IMR-90 (cell line): ENCODE measurements at regions not wholly inside any gene's neighbourhood (a gene's known extent, or its start where the extent isn't known, plus 50 kb on each side); places are given as distances from the start of the nearest gene placed in this dataset.

Experiments
- ATAC-seq: fragments of 200-7000 bp; cut with Tn5 transposase; 2 replicates; pipeline ENCODE4 v1.9.1; 2020; ENCODE audit warnings: low read depth, mild to moderate bottlenecking, moderate library complexity
- BruUV-seq: library from RNA; stranded (reverse); fragments of 400-500 nt; replicated peaks from 2 replicates; lab custom pipeline; 2021; lab: Mats Ljungman, UMichigan
- CTCF ChIA-PET: fragments of 300-600 bp; formaldehyde crosslinking; extraction: SDS; loops from one replicate; lab custom pipeline; 2021; ENCODE audit warnings: antibody characterized with exemption; lab: Yijun Ruan, JAX
- POLR2A ChIA-PET: fragments of 300-600 bp; sonication (Branson Sonifier 250); formaldehyde crosslinking; loops from one replicate; lab custom pipeline; 2022; ENCODE audit warnings: antibody characterized with exemption; ENCODE audit not compliant: unreplicated experiment; lab: Charles Lee
- DNase-seq: peaks from one replicate; pipeline ENCODE4 v3.0.0; 2013
- H2AFZ ChIP-seq: replicated peaks from 2 replicates; pipeline ENCODE3; 2013; ENCODE audit warnings: low read length, mild to moderate bottlenecking; ENCODE audit not compliant: poor library complexity
- H2AK5ac ChIP-seq: 2 replicates; pipeline ENCODE4 v1.6.1; 2013; ENCODE audit warnings: low read depth, low read length, inconsistent platforms
- H2AK9ac ChIP-seq: replicated peaks from 2 replicates; pipeline ENCODE3; 2013; ENCODE audit warnings: mild to moderate bottlenecking, low read depth, low read length, moderate library complexity; ENCODE audit not compliant: poor library complexity
- H2BK120ac ChIP-seq: 2 replicates; pipeline ENCODE4 v1.6.1; 2013; ENCODE audit warnings: low read depth, low read length, inconsistent platforms
- H2BK15ac ChIP-seq: 3 replicates; pipeline ENCODE4 v1.6.1; 2013; ENCODE audit warnings: low read depth, low read length, inconsistent platforms
- H2BK20ac ChIP-seq: 2 replicates; pipeline ENCODE4 v1.6.1; 2013; ENCODE audit warnings: low read depth, mild to moderate bottlenecking, inconsistent platforms, low read length, moderate library complexity
- H2BK5ac ChIP-seq: 2 replicates; pipeline ENCODE4 v1.6.1; 2013; ENCODE audit warnings: mild to moderate bottlenecking, low read depth, low read length, inconsistent platforms; ENCODE audit not compliant: poor library complexity, severe bottlenecking
- H3K14ac ChIP-seq: replicated peaks from 2 replicates; pipeline ENCODE4 v1.6.1; 2013; ENCODE audit warnings: low read depth, low read length, inconsistent platforms
- H3K18ac ChIP-seq: 2 replicates; pipeline ENCODE4 v1.6.1; 2013; ENCODE audit warnings: low read depth, low read length, control low read depth
- H3K23ac ChIP-seq: 2 replicates; pipeline ENCODE4 v1.6.1; 2013; ENCODE audit warnings: low read depth, low read length, inconsistent platforms
- H3K27ac ChIP-seq: 2 replicates; pipeline ENCODE4 v1.5.1; 2013; ENCODE audit warnings: mild to moderate bottlenecking, control low read depth, low read length; ENCODE audit not compliant: insufficient read depth
- H3K27me3 ChIP-seq: 2 replicates; pipeline ENCODE4 v1.6.1; 2013; ENCODE audit warnings: low read length; ENCODE audit not compliant: control insufficient read depth, insufficient read depth
- H3K36me3 ChIP-seq: 2 replicates; pipeline ENCODE4 v1.6.1; 2013; ENCODE audit warnings: low read length, mixed read lengths; ENCODE audit not compliant: control insufficient read depth, insufficient read depth
- H3K4ac ChIP-seq: 2 replicates; pipeline ENCODE4 v1.6.1; 2013; ENCODE audit warnings: low read depth, low read length, inconsistent platforms
- H3K4me1 ChIP-seq: 2 replicates; pipeline ENCODE4 v1.6.1; 2013; ENCODE audit warnings: low read length, mixed read lengths; ENCODE audit not compliant: control insufficient read depth, insufficient read depth
- H3K4me2 ChIP-seq: 2 replicates; pipeline ENCODE4 v1.6.1; 2013; ENCODE audit warnings: low read depth, mild to moderate bottlenecking, control low read depth, low read length, moderate library complexity
- H3K4me3 ChIP-seq: 2 replicates; pipeline ENCODE4 v1.5.1; 2013; ENCODE audit warnings: low read depth, mild to moderate bottlenecking, control low read depth, low read length, moderate library complexity; ENCODE audit not compliant: insufficient read depth
- H3K56ac ChIP-seq: 2 replicates; pipeline ENCODE4 v1.6.1; 2013; ENCODE audit warnings: low read length, inconsistent platforms; ENCODE audit not compliant: insufficient read depth; ENCODE audit errors: extremely low read depth
- H3K79me1 ChIP-seq, 2 experiments: 2 replicates each; pipeline ENCODE4 v1.6.1; 2013; ENCODE audit warnings: low read length in 2 of 2, inconsistent platforms in 1 of 2, low read depth in 1 of 2
- H3K9ac ChIP-seq: 2 replicates; pipeline ENCODE4 v1.6.1; 2013; ENCODE audit warnings: low read depth, low read length, control low read depth
- H3K9me1 ChIP-seq: 2 replicates; pipeline ENCODE4 v1.6.1; 2013; ENCODE audit warnings: low read length, inconsistent platforms; ENCODE audit not compliant: insufficient read depth
- H3K9me3 ChIP-seq: 2 replicates; pipeline ENCODE4 v1.6.1; 2013; ENCODE audit warnings: low read length; ENCODE audit not compliant: control insufficient read depth, insufficient read depth
- H4K20me1 ChIP-seq: 2 replicates; pipeline ENCODE4 v1.6.1; 2013; ENCODE audit warnings: low read length, inconsistent platforms; ENCODE audit not compliant: insufficient read depth
- H4K5ac ChIP-seq: 2 replicates; pipeline ENCODE4 v1.6.1; 2013; ENCODE audit warnings: mild to moderate bottlenecking, low read depth, low read length, control low read depth
- H4K8ac ChIP-seq, 2 experiments: 2 replicates each; pipeline ENCODE4 v1.6.1; 2013; ENCODE audit warnings: low read depth in 2 of 2, low read length in 2 of 2, control low read depth in 1 of 2, inconsistent platforms in 1 of 2
- H4K91ac ChIP-seq: 2 replicates; pipeline ENCODE4 v1.6.1; 2013; ENCODE audit warnings: low read depth, low read length, inconsistent platforms; ENCODE audit not compliant: insufficient read depth
- BHLHE40 ChIP-seq: fragments of 150-350 bp; IDR thresholded peaks from 2 replicates; pipeline ENCODE4 v1.6.1; 2016; ENCODE audit warnings: mild to moderate bottlenecking, low read depth, low read length
- CEBPB ChIP-seq: IDR thresholded peaks from 2 replicates; pipeline ENCODE4 v1.6.1; 2012; ENCODE audit warnings: low read depth, low read length, improper control_type of control experiment
- CHD1 ChIP-seq: IDR thresholded peaks from 2 replicates; pipeline ENCODE4 v1.6.1; 2012; ENCODE audit warnings: low read depth, low read length, improper control_type of control experiment
- FOS ChIP-seq: fragments of 150-350 bp; IDR thresholded peaks from 2 replicates; pipeline ENCODE4 v1.6.1; 2016; ENCODE audit warnings: low read depth, low read length
- MAFK ChIP-seq: IDR thresholded peaks from 2 replicates; pipeline ENCODE4 v1.6.1; 2012; ENCODE audit warnings: low read depth, low read length, improper control_type of control experiment
- NFE2L2 ChIP-seq: fragments of 150-350 bp; IDR thresholded peaks from 2 replicates; pipeline ENCODE4 v1.6.1; 2016; ENCODE audit warnings: low read depth, mild to moderate bottlenecking, low read length
- dilution Hi-C: fragments of 300-500 bp; cut with HindIII; formaldehyde crosslinking; loops from one replicate; pipeline ENCODE4 v1.14.3; 2018; ENCODE audit warnings: low sequenced_read_pairs; ENCODE audit not compliant: unreplicated experiment
- in situ Hi-C: fragments of 300-500 bp; cut with MboI; formaldehyde crosslinking; loops from 3 replicates; pipeline ENCODE4 v1.14.3; 2019; ENCODE audit warnings: low sequenced_read_pairs, inconsistent platforms, mixed read lengths
- intact Hi-C: fragments of 100-400 bp; cut with micrococcal nuclease; formaldehyde crosslinking; loops from 2 replicates; pipeline ENCODE4 v1.10.0; 2022

- Histone ChIP-seq H3K9me3 (no peaks in the 10 kb centered on the region), H3K4me2 (no peak overlapping the region), H3K9ac (no peak overlapping the region), H2AFZ (no peak overlapping the region), H3K14ac (no peak overlapping the region), H3K36me3 (no peaks in the 10 kb centered on the region), H3K18ac (no peak overlapping the region), H2AK9ac (no peak overlapping the region), H2AK5ac (no peak overlapping the region), H2BK120ac (no peak overlapping the region), H3K23ac (no peak overlapping the region), H4K91ac (no peak overlapping the region), H3K9me1 (no peaks in the 10 kb centered on the region), H3K4ac (no peak overlapping the region), H3K27ac (no peak overlapping the region), H3K4me3 (no peak overlapping the region), H2BK20ac (no peak overlapping the region), H3K56ac (no peak overlapping the region), H2BK5ac (no peak overlapping the region), H2BK15ac (no peak overlapping the region), H4K5ac (no peak overlapping the region), H4K8ac (no peak overlapping the region), H3K4me1 (no peaks in the 10 kb centered on the region), H4K20me1 (no peaks in the 10 kb centered on the region), H3K79me1 (no peaks in the 10 kb centered on the region), H3K27me3 (no peaks in the 10 kb centered on the region)
- ATAC-seq (no peak; the same call in 1 of the 2 replicates), DNase-seq (peak; percentile 42)
- no TSS peak for BruUV-seq
- TF ChIP-seq BHLHE40 (no peak), CEBPB (peak; percentile 71), MAFK (no peak), FOS (no peak), CHD1 (no peak), NFE2L2 (no peak)
- ChIA-PET POLR2A (no interaction called here), CTCF (interaction anchor here (0.6 kb wide), 1 partner anchor 513 kb away, joined by 5 read pairs; no protein-coding TSS in a partner anchor)
- in situ Hi-C loops (no loop called here), intact Hi-C loops (no loop called here), dilution Hi-C loops (no loop called here)
Measured at GRCh38 chr2:195395362-195395761, 261.7 kb upstream of the SLC39A10 start.
